ENCODE measurements at regions not wholly inside any gene's neighbourhood (a gene's known extent, or its start where the extent isn't known, plus 50 kb on each side); places are given as distances from the start of the nearest gene placed in this dataset.

GRCh38 chr14:65303190-65303898 lies 109.2 kb upstream of the FUT8 start:
- no peak for TF ChIP-seq SIN3A (IDR thresholded peaks at IDR 0.05; ENCODE audit: borderline replicate concordance, insufficient read depth, low read length)
- TF ChIP-seq POLR2AphosphoS5 (IDR thresholded peaks at IDR 0.05; ENCODE audit: low read depth, low read length), result no peak
- no peak for TF ChIP-seq TAF1 (IDR thresholded peaks at IDR 0.05; ENCODE audit: borderline replicate concordance, insufficient read depth, low read length)
- TF ChIP-seq REST (IDR thresholded peaks at IDR 0.05; ENCODE audit: insufficient read depth in 1 of 2, low read depth in 2 of 2, low read length in 2 of 2), result no peak
- TF ChIP-seq FOXP2 (optimal IDR thresholded peaks at IDR 0.05; ENCODE audit: borderline replicate concordance, extremely low read depth, extremely low read length, insufficient read depth), result no peak
